ENCODE measurements at regions not wholly inside any gene's neighbourhood (a gene's known extent, or its start where the extent isn't known, plus 50 kb on each side); places are given as distances from the start of the nearest gene placed in this dataset.

- RAD21 ChIA-PET (ENCODE audit: unreplicated experiment): no interaction called here
- CTCF ChIA-PET: no interaction called here
- 19% methylated on average over 1 of the region's 1 CpG for WGBS (ENCODE audit: insufficient coverage, insufficient replicate concordance, low lambda C conversion rate, missing lambda C conversion rate)
- Histone ChIP-seq H4K20me1 (ENCODE audit: control insufficient read depth, insufficient read depth) (no peaks in the 10 kb centered on the region), H3K27ac (ENCODE audit: control insufficient read depth, insufficient read depth) (no peak overlapping the region), H3K79me2 (ENCODE audit: control insufficient read depth, insufficient read depth, low read length) (no peaks in the 10 kb centered on the region), H3K36me3 (ENCODE audit: control insufficient read depth in 2 of 2, insufficient read depth in 2 of 2, low read length in 1 of 2) (no peaks in the 10 kb centered on the region), H3K4me1 (ENCODE audit: control insufficient read depth, insufficient read depth, low read length) (no peaks in the 10 kb centered on the region), H3K9me3 (replicated peaks; ENCODE audit: control insufficient read depth, insufficient read depth, low read length) (no peaks in the 10 kb centered on the region), H3K4me3 (no peak overlapping the region), H3K9ac (ENCODE audit: control insufficient read depth, insufficient read depth, low read length) (no peak overlapping the region), H3K27me3 (replicated peaks in 1 of 2; ENCODE audit: control insufficient read depth in 2 of 2, insufficient read depth in 2 of 2, low read length in 1 of 2) (no peaks in the 10 kb centered on the region), H3K4me2 (ENCODE audit: control insufficient read depth, insufficient read depth) (no peak overlapping the region), H2AFZ (ENCODE audit: control insufficient read depth, low read depth, low read length) (no peak overlapping the region)
- no TSS peak for BruUV-seq (replicated peaks)
- SMC1A ChIA-PET (ENCODE audit: uncharacterized antibody, unreplicated experiment): no interaction called here
- POLR2A ChIA-PET: no interaction called here
- FAIRE-seq (no peak), DNase-seq (ENCODE audit: low read depth, low spot score) (no peak), ATAC-seq (no peak)
- no peak for TF ChIP-seq IRF5 (IDR thresholded peaks at IDR 0.05; ENCODE audit: borderline replicate concordance)
- TF ChIP-seq CUX1 (IDR thresholded peaks at IDR 0.05; ENCODE audit: insufficient replicate concordance, low read depth, low read length): no peak
- TF ChIP-seq USF1 (IDR thresholded peaks at IDR 0.05; ENCODE audit: borderline replicate concordance, extremely low read length, insufficient read depth, low read depth, low read length): no peak
- no peak for TF ChIP-seq YBX1 (IDR thresholded peaks at IDR 0.05)
- no peak for TF ChIP-seq ETV6 (conservative IDR thresholded peaks at IDR 0.05 in 1 of 2, IDR thresholded peaks at IDR 0.05 in 1 of 2; ENCODE audit: borderline replicate concordance in 1 of 2, low read depth in 1 of 2)
- no peak for TF ChIP-seq NR2F1 (conservative IDR thresholded peaks at IDR 0.05)
- TF ChIP-seq SPI1 (IDR thresholded peaks at IDR 0.05; ENCODE audit: borderline replicate concordance, insufficient read depth, low read depth, low read length): no peak
- no peak for TF ChIP-seq FOXM1 (IDR thresholded peaks at IDR 0.05; ENCODE audit: low read depth, low read length)
- no peak for TF ChIP-seq BACH1 (IDR thresholded peaks at IDR 0.05; ENCODE audit: borderline replicate concordance)
- no peak for TF ChIP-seq SIX5 (IDR thresholded peaks at IDR 0.05; ENCODE audit: low read depth, low read length, severe bottlenecking)
- TF ChIP-seq BCL11A (IDR thresholded peaks at IDR 0.05; ENCODE audit: low read depth, low read length): no peak
- TF ChIP-seq SRF (IDR thresholded peaks at IDR 0.05; ENCODE audit: low read depth in 2 of 2, low read length in 2 of 2): no peak
- no peak for TF ChIP-seq ATF2 (IDR thresholded peaks at IDR 0.05; ENCODE audit: low read length)
- in situ Hi-C loops (cut with MboI) (no loop called here), intact Hi-C loops (cut with micrococcal nuclease; ENCODE audit: unreplicated experiment) (no loop called here)
These were observed 339.6 kb upstream of the DPYD start for GRCh38 chr1:98260412-98260811.

All from GM12878 (cell line).